OCI-LY3 (cell line): ENCODE measurements at regions not wholly inside any gene's neighbourhood (a gene's known extent, or its start where the extent isn't known, plus 50 kb on each side); places are given as distances from the start of the nearest gene placed in this dataset.

Experiments used
- H2AFZ ChIP-seq: fragments of 200-600, 300-600 bp; shearing (Covaris generic); 2 replicates; pipeline ENCODE4 v1.6.0; 2014; ENCODE audit warnings: antibody characterized with exemption, low read depth, low read length
- H3K27ac ChIP-seq: fragments of 200-600, 300-600 bp; sonication (generic); 2 replicates; pipeline ENCODE4 v1.5.1; 2014; ENCODE audit warnings: mild to moderate bottlenecking, low read length, moderate library complexity, mixed read lengths
- H3K27me3 ChIP-seq: fragments of 200-600, 300-600 bp; sonication (generic); 2 replicates; pipeline ENCODE4 v1.6.1; 2014; ENCODE audit warnings: low read depth, low read length, mixed read lengths
- H3K36me3 ChIP-seq: fragments of 200-600, 300-600 bp; sonication (generic); replicated peaks from 2 replicates; pipeline ENCODE3; 2014; ENCODE audit warnings: low read depth, low read length, mixed read lengths
- H3K4me1 ChIP-seq: fragments of 300-600, 200-600 bp; sonication (generic); 2 replicates; pipeline ENCODE4 v1.6.1; 2014; ENCODE audit warnings: low read length, mixed read lengths
- H3K4me2 ChIP-seq: fragments of 200-600, 300-600 bp; sonication (generic); 2 replicates; pipeline ENCODE4 v1.6.1; 2014; ENCODE audit warnings: low read length, mixed read lengths
- H3K4me3 ChIP-seq: fragments of 300-600, 200-600 bp; sonication (generic); 2 replicates; pipeline ENCODE4 v1.5.1; 2014; ENCODE audit warnings: antibody characterized with exemption, mild to moderate bottlenecking, low read length, moderate library complexity
- H3K79me2 ChIP-seq: fragments of 300-600, 200-600 bp; shearing (Covaris generic); 2 replicates; pipeline ENCODE4 v1.6.1; 2014; ENCODE audit warnings: mild to moderate bottlenecking, low read length, mixed read lengths
- H3K9ac ChIP-seq: fragments of 300-600, 200-600 bp; shearing (Covaris generic); 2 replicates; pipeline ENCODE4 v1.6.0; 2014; ENCODE audit warnings: mild to moderate bottlenecking, low read length, moderate library complexity
- H3K9me3 ChIP-seq: fragments of 200-600, 300-600 bp; shearing (Covaris generic); 2 replicates; pipeline ENCODE4 v1.6.1; 2014; ENCODE audit warnings: low read length, mixed read lengths; ENCODE audit not compliant: insufficient read depth
- H4K20me1 ChIP-seq: fragments of 200-600, 300-600 bp; sonication (generic); 2 replicates; pipeline ENCODE4 v1.6.1; 2016; ENCODE audit warnings: low read length, mixed read lengths; ENCODE audit not compliant: insufficient read depth
- CTCF ChIP-seq: fragments of 200-600, 300-600 bp; sonication (generic); IDR thresholded peaks from 2 replicates; pipeline ENCODE4 v1.5.1; 2014; ENCODE audit warnings: antibody characterized with exemption, low read length, low read depth
- EZH2phosphoT487 ChIP-seq: fragments of 200-600 bp; shearing (Covaris generic); IDR thresholded peaks from 2 replicates; pipeline ENCODE4 v1.6.1; 2018; ENCODE audit warnings: antibody characterized with exemption, mixed run types, low read depth

- Histone ChIP-seq H3K9ac (no peak overlapping the region), H3K27ac (no peak overlapping the region), H3K4me1 (no peaks in the 10 kb centered on the region), H3K9me3 (0 out of 2 replicates have a peak, but pooled peaks cover 4% of the 10 kb centered on the region), H3K36me3 (no peaks in the 10 kb centered on the region), H3K4me3 (no peak overlapping the region), H4K20me1 (no peaks in the 10 kb centered on the region), H2AFZ (no peak overlapping the region), H3K27me3 (no peaks in the 10 kb centered on the region), H3K79me2 (no peaks in the 10 kb centered on the region), H3K4me2 (no peak overlapping the region)
- TF ChIP-seq CTCF (no peak), EZH2phosphoT487 (no peak)
These were observed 636.8 kb upstream of the GRM3 start for GRCh38 chr7:86006909-86007308.

DNA sequence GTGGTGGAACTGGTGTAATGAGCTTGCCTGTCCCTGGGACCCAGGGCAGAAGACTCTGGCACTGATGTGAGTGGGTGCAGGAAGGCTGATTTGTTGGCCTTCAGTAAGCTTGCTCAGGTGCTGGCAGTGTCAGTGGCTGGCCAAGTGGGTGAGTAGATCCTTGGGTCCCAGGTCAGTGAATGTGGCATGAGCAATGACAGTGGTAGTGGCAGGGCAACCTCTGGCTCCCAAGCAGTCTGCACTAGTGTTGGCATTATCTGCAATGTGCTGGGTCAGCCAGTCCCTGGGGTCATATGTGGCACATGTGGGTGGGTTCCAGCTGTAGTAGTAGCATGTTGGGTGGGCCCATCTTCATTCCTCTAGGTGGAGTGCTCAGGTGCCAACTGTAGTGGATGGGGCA, 640.9 kb upstream of the GRM3 start:
- Histone ChIP-seq H2AFZ (no peak overlapping the region), H4K20me1 (no peaks in the 10 kb centered on the region), H3K9me3 (peaks cover 8% of the 10 kb centered on the region; the same call in 1 of the 2 replicates), H3K4me3 (no peak overlapping the region), H3K36me3 (no peaks in the 10 kb centered on the region), H3K79me2 (no peaks in the 10 kb centered on the region), H3K27ac (no peak overlapping the region), H3K4me2 (no peak overlapping the region), H3K4me1 (no peaks in the 10 kb centered on the region), H3K9ac (no peak overlapping the region), H3K27me3 (no peaks in the 10 kb centered on the region)
- TF ChIP-seq CTCF (no peak), EZH2phosphoT487 (no peak)

DNA sequence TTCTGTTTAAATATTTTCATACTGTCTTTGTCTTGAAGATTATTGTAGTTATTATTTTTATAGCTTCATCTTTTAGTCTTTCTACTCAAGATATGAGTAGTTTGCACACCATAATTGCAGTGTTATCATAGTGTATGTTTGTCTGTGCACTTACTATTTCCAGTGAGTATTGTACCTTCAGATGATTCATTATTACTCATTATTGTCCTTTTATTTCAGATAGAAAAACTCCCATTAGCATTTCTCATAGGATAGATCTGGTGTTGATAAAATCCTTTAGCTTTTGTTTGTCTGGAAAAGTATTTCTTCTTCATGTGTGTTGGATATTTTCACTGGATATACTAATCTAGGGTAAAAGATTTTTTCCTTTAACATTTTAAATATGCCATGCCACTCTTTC, 646.2 kb upstream of the GRM3 start:
- Histone ChIP-seq H3K4me2 (no peak overlapping the region), H4K20me1 (no peaks in the 10 kb centered on the region), H3K79me2 (no peaks in the 10 kb centered on the region), H3K4me1 (no peaks in the 10 kb centered on the region), H2AFZ (no peak overlapping the region), H3K9me3 (peaks cover 8% of the 10 kb centered on the region; the same call in 1 of the 2 replicates), H3K27ac (no peak overlapping the region), H3K9ac (no peak overlapping the region), H3K36me3 (no peaks in the 10 kb centered on the region), H3K4me3 (no peak overlapping the region), H3K27me3 (no peaks in the 10 kb centered on the region)
- no peak for TF ChIP-seq CTCF

- H2AFZ ChIP-seq, result no peak overlapping the region
- H4K20me1 ChIP-seq, result no peaks in the 10 kb centered on the region
- no peak overlapping the region for H3K27ac ChIP-seq
- no peaks in the 10 kb centered on the region for H3K9me3 ChIP-seq
- H3K4me3 ChIP-seq, result no peak overlapping the region
- H3K9ac ChIP-seq, result no peak overlapping the region
- H3K79me2 ChIP-seq, result no peaks in the 10 kb centered on the region
- H3K4me1 ChIP-seq, result no peaks in the 10 kb centered on the region
- no peaks in the 10 kb centered on the region for H3K27me3 ChIP-seq
- no peak for TF ChIP-seq CTCF
- TF ChIP-seq EZH2phosphoT487, result no peak
- H3K36me3 ChIP-seq, result no peaks in the 10 kb centered on the region
- no peak overlapping the region for H3K4me2 ChIP-seq
These were observed 648.6 kb upstream of the GRM3 start for GRCh38 chr7:85995101-85995500.
